ENCODE measurements at regions not wholly inside any gene's neighbourhood (a gene's known extent, or its start where the extent isn't known, plus 50 kb on each side); places are given as distances from the start of the nearest gene placed in this dataset.

DNA sequence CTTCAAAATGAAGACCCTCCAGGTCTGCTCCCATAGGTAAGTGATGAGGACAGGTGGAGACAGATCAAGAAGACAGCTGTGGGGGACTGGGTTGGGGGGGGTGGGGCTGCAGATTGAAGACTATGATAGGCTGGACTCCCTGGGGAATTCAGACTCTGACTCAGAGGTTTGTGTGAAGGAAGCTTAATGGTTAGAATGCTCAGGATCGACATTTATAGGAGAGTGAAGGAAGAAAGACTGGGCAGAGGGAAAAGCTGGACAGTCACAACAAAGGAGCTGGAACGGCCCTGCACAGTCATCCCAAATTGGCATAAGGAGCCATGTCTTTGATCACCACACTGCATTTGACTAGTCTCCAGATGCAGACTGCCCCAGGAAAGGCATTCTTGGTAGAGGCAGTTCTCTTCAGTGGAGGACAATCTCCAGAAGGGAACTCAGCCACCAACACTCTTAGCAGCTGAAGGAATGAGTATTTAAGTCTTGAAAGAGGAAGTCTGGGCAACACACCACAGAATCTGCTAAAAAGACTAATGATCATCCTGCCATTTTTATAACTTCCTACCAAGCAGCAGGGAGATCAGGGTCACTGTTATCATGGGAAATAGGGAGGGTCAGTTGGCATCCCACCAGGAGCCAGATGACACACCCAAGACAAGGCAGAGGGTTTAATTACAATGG lies 120.0 kb upstream of the ZC3H11B start:
- WGBS (ENCODE audit: insufficient coverage, insufficient replicate concordance, low lambda C conversion rate, missing lambda C conversion rate): 0% methylated on average over 2 of the region's 2 CpGs
- Histone ChIP-seq H3K9ac (ENCODE audit: control insufficient read depth, insufficient read depth, low read length) (no peak overlapping the region), H3K4me1 (ENCODE audit: control insufficient read depth, insufficient read depth, low read length) (no peaks in the 10 kb centered on the region), H3K79me2 (ENCODE audit: control insufficient read depth, insufficient read depth, low read length) (no peaks in the 10 kb centered on the region), H3K9me3 (replicated peaks; ENCODE audit: control insufficient read depth, insufficient read depth, low read length) (no peaks in the 10 kb centered on the region), H3K27me3 (replicated peaks in 1 of 2; ENCODE audit: control insufficient read depth in 2 of 2, insufficient read depth in 2 of 2, low read length in 1 of 2) (no peaks in the 10 kb centered on the region), H3K4me2 (ENCODE audit: control insufficient read depth, insufficient read depth) (no peak overlapping the region), H2AFZ (ENCODE audit: control insufficient read depth, low read depth, low read length) (no peak overlapping the region), H3K36me3 (ENCODE audit: control insufficient read depth in 2 of 2, insufficient read depth in 2 of 2, low read length in 1 of 2) (no peaks in the 10 kb centered on the region), H3K27ac (ENCODE audit: control insufficient read depth, insufficient read depth) (no peak overlapping the region), H4K20me1 (ENCODE audit: control insufficient read depth, insufficient read depth) (no peaks in the 10 kb centered on the region), H3K4me3 (no peak overlapping the region)
- FAIRE-seq (no peak), ATAC-seq (no peak), DNase-seq (ENCODE audit: low read depth, low spot score) (no peak)
- ChIA-PET SMC1A (ENCODE audit: uncharacterized antibody, unreplicated experiment) (no interaction called here), CTCF (no interaction called here), RAD21 (ENCODE audit: unreplicated experiment) (no interaction called here), POLR2A (no interaction called here)
- intact Hi-C loops (cut with micrococcal nuclease; ENCODE audit: unreplicated experiment): no loop called here
- in situ Hi-C loops (cut with MboI): no loop called here
- no TSS peak for BruUV-seq (replicated peaks)
- TF ChIP-seq JUNB (IDR thresholded peaks at IDR 0.05) (no peak), SUZ12 (IDR thresholded peaks at IDR 0.05; ENCODE audit: unreplicated experiment) (no peak), CBX5 (IDR thresholded peaks at IDR 0.05; ENCODE audit: low read depth) (no peak), MEF2A (IDR thresholded peaks at IDR 0.05; ENCODE audit: insufficient read depth, low read depth, low read length) (no peak), MTA2 (IDR thresholded peaks at IDR 0.05; ENCODE audit: low read depth) (no peak), ESRRA (IDR thresholded peaks at IDR 0.05; ENCODE audit: low read length) (no peak), SPI1 (IDR thresholded peaks at IDR 0.05; ENCODE audit: borderline replicate concordance, insufficient read depth, low read depth, low read length) (peak; percentile 35; the same call in 1 of the 2 replicates)
- TF ChIP-seq, protein P1, sequence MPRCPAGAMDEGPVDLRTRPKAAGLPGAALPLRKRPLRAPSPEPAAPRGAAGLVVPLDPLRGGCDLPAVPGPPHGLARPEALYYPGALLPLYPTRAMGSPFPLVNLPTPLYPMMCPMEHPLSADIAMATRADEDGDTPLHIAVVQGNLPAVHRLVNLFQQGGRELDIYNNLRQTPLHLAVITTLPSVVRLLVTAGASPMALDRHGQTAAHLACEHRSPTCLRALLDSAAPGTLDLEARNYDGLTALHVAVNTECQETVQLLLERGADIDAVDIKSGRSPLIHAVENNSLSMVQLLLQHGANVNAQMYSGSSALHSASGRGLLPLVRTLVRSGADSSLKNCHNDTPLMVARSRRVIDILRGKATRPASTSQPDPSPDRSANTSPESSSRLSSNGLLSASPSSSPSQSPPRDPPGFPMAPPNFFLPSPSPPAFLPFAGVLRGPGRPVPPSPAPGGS (IDR thresholded peaks at IDR 0.05; ENCODE audit: borderline replicate concordance, insufficient read depth, low read depth, low read length, poor library complexity, severe bottlenecking): no peak

Measured in GM12878 (cell line).